Astrocyte of the hippocampus (primary cell): ENCODE measurements at regions not wholly inside any gene's neighbourhood (a gene's known extent, or its start where the extent isn't known, plus 50 kb on each side); places are given as distances from the start of the nearest gene placed in this dataset.
"Not testable (repeated sequence)": the region's sequence is repeated elsewhere in the genome, so short reads cannot be mapped to it uniquely, and the experiment has no call there.

Experiments used
- DNase-seq: peaks from one replicate; pipeline ENCODE4 v3.0.0; 2011; ENCODE audit warnings: low read depth, low spot score

DNA sequence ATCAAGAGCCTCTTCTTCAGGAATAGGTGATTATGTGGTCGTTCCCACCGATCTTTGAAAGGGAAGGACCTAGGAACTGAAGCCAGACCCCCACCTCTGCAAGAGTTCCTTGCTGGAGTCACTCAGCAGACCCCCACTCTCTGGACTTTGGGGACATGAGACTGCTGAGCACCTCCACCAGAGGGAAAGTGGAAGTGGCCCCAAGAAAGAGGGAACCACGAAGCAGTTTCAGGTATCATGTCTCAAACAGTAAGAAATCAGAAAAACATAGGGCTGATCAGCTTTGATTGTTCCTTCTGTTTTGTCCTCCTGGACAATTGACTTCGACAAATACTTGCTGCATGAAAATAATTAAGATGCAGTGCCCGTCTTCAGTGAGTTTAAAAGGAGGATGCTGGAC, 84.2 kb upstream of the ADORA2B start:
- DNase-seq: not testable (repeated sequence)

GRCh38 chr17:15864061-15864460, 80.9 kb upstream of the ADORA2B start:
- DNase-seq: not testable (repeated sequence)

DNA sequence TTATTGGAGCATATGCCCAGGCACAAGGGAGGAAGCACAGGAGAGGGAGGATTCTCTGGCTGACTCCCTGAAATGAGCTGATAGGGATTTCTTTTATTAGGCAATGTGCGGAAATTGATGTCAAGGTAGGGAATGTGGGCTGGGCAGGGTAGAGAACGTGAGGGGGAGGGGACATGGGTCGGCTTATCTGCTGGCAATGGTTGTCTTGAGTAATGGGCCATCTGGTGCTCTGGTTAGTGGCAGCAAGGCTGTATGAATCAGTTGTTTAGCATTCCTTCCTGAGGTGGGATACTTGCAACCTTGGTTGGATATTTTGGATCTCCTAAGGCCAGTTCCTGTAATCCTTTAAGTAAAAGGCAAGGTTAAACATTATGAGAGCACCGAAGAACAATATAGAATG, 80.5 kb upstream of the ADORA2B start:
- DNase-seq: not testable (repeated sequence)

GRCh38 chr17:15866015-15866414, 78.9 kb upstream of the ADORA2B start:
- not testable (repeated sequence) for DNase-seq

GRCh38 chr17:15867331-15867730, 77.6 kb upstream of the ADORA2B start:
- DNase-seq: not testable (repeated sequence)

- not testable (repeated sequence) for DNase-seq
Measured at GRCh38 chr17:15869868-15870267, 75.1 kb upstream of the ADORA2B start.

- not testable (repeated sequence) for DNase-seq
Measured at GRCh38 chr17:15872677-15873076, 72.3 kb upstream of the ADORA2B start.

GRCh38 chr17:15877882-15878500, 66.9 kb upstream of the ADORA2B start:
- DNase-seq: peak; percentile 56

DNA sequence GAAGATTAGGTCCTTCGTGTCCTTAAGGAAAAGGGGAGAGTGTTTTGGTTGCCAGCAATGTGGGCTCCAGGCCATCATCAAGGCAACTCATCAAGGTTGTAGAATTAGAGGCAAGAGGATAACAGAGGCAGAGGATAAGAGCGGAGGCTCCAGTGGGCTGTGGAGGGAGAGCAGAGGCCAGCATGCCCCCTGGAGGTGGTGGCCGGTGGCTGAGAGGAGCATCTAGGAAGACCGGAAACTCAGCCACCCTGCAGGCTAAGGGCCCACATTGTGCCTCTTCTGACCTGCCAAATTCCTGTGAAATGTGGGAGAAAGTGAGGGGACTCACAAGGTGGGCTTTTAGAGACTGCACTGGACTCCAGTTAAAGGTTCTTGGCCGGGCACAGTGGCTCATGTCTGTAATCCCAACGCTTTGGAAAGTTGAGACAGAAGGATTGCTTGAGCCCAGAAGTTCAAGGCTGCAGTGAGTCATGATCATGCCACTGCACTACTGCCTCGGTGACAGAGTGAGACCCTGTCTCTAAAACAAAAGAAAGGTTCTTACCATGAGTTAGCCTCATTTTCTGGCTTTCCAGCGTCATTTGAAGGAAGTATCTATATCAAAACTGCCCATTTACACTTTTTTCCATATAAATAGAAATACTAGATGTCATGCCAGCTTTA, 62.7 kb upstream of the ADORA2B start:
- no peak for DNase-seq

- DNase-seq: no peak
Measured at GRCh38 chr17:15882777-15883176, 62.2 kb upstream of the ADORA2B start.

DNA sequence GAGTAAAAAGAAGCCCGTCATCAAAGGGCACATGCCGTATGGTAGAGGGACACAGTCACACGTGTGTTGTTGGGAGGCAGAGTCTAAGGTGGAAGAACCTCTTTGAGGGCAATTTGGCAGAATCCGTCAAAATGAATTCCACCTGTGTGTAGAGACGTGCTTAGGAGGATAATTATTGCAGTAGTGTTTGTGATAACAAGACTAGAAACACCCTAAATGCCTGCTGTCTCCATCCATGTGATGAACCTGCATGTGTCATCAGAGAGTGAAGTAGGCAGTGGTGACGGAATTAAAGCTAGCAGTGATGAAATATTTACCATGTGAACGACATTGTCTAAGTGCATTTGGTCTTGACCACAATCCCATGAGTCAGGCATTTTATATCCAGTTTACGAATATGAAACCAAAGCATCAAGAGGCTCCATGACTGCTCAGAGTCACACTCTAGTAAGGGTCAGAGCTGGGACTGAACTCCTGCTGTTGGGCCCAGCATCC, 61.3 kb upstream of the ADORA2B start:
- peak; percentile 61 for DNase-seq

GRCh38 chr17:15884731-15885130, 60.2 kb upstream of the ADORA2B start:
- DNase-seq: peak; percentile 39

- no peak for DNase-seq
Measured at GRCh38 chr17:15885770-15886169, 59.2 kb upstream of the ADORA2B start.

DNA sequence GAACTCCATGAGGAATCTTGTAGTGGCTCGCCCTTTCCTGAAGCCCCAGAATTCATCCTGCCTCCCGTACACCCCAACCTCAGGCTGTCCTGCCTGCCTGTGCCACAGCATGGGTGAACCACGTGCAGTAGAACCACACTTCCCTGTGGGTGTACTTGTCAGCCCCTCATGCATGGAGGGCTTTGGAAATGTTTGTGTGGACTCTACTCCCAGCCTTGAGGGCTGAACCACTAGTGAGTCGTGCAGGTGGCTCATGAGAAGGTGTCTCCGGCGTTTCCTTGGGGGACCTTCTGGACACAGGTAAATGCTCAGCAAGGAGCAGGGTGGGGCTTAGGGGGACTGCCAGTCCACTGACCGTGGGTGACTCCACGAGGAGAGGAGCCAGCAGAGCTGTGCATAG, 58.7 kb upstream of the ADORA2B start:
- DNase-seq: no peak

DNA sequence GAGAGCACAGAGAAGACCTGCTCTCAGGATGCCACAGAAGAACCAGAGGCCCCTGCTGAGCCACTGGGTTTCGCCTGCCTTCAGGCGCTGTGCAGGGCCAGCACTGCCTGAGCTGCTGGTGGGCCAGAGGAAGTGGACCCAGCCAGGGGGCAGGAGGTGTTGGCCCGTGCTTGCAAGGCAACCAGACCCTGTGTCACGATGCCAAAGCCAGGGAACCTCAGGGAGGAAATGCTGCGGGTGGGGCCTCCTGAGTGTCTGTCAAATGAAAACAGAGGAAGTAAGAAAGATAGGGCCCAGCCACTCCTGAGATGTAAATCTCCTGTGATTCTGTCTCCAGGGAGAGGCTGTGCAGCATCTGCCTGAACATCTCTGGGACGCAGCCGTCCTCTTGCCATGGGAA, 58.1 kb upstream of the ADORA2B start:
- DNase-seq: no peak

- DNase-seq: no peak
Measured at GRCh38 chr17:15888436-15888835, 56.5 kb upstream of the ADORA2B start.

DNA sequence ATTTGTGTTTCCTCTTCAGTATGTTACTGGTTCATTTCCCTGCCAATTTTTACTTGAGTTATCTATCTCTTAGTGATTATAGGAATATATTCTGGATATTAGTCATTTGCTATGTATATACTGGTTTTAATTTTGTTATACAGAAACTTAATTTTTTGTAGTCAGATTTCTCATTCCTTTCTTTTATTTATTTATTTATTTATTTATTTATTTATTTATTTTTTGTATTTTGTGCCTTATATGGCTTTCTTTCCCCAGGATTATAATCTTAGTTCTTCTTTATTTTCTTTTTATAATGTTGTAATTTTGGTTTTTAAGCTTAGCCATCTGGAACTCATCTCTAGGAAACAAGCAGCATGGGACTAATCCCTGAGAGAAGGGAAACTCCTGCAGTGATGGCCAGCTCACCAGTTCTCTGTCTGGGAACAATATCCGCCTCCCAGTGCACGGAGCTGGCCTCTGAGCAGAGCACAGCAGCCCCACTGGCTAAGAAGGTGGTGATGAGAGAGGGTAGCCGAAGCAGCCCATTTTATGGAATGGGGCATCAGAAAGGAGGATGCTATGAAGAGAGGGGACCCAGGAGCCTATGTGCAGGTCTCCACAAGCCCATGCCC, 54.5 kb upstream of the ADORA2B start:
- no peak for DNase-seq

DNA sequence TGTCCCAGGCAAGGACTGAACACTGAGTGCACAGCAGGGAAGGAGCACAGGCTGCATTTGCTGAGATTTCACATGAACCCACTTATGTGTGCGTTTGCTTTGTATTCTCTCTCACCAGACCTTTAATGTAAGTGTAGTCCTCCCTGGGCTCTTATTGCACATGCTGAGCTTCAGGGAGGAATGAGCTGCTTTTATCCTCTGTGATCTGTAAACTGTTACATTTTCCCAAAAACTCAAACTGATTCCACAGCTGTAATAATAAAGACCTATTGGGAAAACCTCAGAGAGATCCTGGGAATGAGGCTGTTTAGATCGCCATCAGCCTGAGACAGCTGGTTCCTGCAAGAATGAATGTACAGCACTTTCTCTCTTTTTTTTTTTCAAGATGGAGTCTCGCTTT, 53.6 kb upstream of the ADORA2B start:
- DNase-seq: no peak

GRCh38 chr17:15892244-15892643, 52.7 kb upstream of the ADORA2B start:
- no peak for DNase-seq

DNA sequence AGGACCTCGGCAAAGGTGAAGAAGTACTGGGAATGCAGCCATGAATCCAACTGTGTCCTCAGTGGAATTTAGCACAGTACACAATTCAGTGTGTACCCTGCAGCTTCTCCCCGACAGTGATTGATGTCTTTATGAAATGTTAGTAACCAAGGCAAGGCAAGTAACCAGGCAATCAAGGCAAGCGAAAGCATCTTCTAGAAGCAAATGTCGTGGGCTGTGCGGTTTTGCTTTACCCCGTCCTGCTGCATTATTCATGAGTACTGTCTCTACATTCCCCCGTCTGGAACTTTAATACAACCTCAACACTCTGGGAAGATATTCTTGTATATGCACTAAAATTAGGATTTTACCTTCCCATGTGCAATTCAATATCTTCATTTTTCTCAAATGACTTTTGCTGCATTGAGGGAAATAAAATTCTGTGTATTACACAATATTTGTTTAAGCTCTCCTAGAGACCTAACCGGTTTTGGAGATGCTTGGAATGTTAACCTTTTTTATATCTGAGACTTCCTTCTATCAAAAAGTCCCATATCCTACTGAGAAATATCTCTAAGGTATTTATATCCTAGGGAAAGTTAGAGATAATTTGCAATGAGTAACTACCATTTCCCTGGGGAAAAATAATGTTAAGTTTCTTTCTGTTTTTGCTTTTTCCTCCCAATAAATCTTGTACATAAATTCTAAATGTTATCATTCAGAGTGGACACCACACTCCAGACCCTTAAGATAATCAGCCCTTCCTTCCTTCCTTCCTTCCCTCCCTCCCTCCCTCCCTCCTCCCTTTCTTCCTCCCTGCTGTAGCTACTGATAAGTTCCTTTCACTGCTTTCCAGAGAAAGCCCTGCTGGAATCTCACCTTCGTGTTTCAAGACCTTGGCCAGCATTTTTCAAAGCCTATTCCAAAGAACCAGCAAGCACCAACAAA, 51.9 kb upstream of the ADORA2B start:
- DNase-seq: peak; percentile 70

DNA sequence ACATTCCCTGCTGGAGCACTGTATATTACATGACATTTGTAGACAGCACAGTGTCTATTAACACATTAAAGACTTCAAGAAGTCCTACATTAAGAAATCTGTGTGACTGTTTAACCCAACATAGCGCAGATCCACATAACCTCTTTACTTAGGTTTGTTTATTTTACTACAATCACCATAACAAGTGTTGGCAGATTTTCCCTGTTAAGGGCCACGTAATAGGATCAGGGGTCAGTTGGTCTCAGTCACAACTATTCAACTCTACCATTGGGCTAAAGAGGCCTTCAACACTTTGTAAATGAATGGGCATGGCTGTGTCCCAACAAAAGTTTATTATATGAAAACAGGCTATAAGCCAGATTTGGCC, 51.3 kb upstream of the ADORA2B start:
- DNase-seq: no peak

- no peak for DNase-seq
Measured at GRCh38 chr17:15894258-15894657, 50.7 kb upstream of the ADORA2B start.
